Chondrocyte (in vitro differentiated cells): ENCODE measurements at regions not wholly inside any gene's neighbourhood (a gene's known extent, or its start where the extent isn't known, plus 50 kb on each side); places are given as distances from the start of the nearest gene placed in this dataset.
A peak's percentile ranks its signal among the peaks of the same experiment; 100 is the strongest.
"Not testable (repeated sequence)": the region's sequence is repeated elsewhere in the genome, so short reads cannot be mapped to it uniquely, and the experiment has no call there.

ENCODE experiments used
- DNase-seq: peaks from one replicate; pipeline ENCODE4 v3.0.0; 2021; ENCODE audit warnings: mixed read lengths, low spot score
- H3K27ac Mint-ChIP-seq: one replicate; pipeline ENCODE4 v1.8.0; 2021; ENCODE audit warnings: mild to moderate bottlenecking, moderate library complexity, mixed read lengths; ENCODE audit not compliant: unreplicated experiment
- H3K27me3 Mint-ChIP-seq: 2 replicates; pipeline ENCODE4 v1.8.0; 2021; ENCODE audit warnings: low read depth, mixed read lengths
- H3K36me3 Mint-ChIP-seq: 2 replicates; pipeline ENCODE4 v1.8.0; 2021; ENCODE audit warnings: low read depth, mixed read lengths
- H3K4me1 Mint-ChIP-seq: 2 replicates; pipeline ENCODE4 v1.8.0; 2021; ENCODE audit warnings: low read depth, mild to moderate bottlenecking, mixed read lengths
- H3K4me3 Mint-ChIP-seq: one replicate; pipeline ENCODE4 v1.8.0; 2021; ENCODE audit warnings: mild to moderate bottlenecking, moderate library complexity, mixed read lengths; ENCODE audit not compliant: unreplicated experiment
- H3K9me3 Mint-ChIP-seq: 2 replicates; pipeline ENCODE4 v1.8.0; 2021; ENCODE audit warnings: low read depth, mixed read lengths
- CTCF ChIP-seq: fragments of 200-600 bp; sonication (generic); IDR thresholded peaks from 2 replicates; pipeline ENCODE4 v1.5.0; 2021; ENCODE audit warnings: antibody characterized with exemption, mild to moderate bottlenecking, moderate library complexity

GRCh38 chr12:127810041-127810440 lies 456.9 kb upstream of the TMEM132C start:
- Mint-ChIP-seq H3K4me1 (peaks cover 36% of the 10 kb centered on the region), H3K27me3 (no peaks in the 10 kb centered on the region), H3K27ac (peak overlapping the region; percentile 95), H3K36me3 (no peaks in the 10 kb centered on the region), H3K4me3 (no peak overlapping the region), H3K9me3 (peaks cover 5% of the 10 kb centered on the region)
- DNase-seq: no peak
- TF ChIP-seq CTCF: peak; percentile 69

GRCh38 chr12:127810459-127810858 lies 456.5 kb upstream of the TMEM132C start:
- DNase-seq, H3K9me3 Mint-ChIP-seq: not testable (repeated sequence)
- TF ChIP-seq CTCF: peak; percentile 1

GRCh38 chr12:127811988-127812387 lies 455.0 kb upstream of the TMEM132C start:
- no peaks in the 10 kb centered on the region for H3K27me3 Mint-ChIP-seq
- peaks cover 36% of the 10 kb centered on the region for H3K4me1 Mint-ChIP-seq
- no peaks in the 10 kb centered on the region for H3K36me3 Mint-ChIP-seq
- TF ChIP-seq CTCF: no peak
- H3K9me3 Mint-ChIP-seq: peaks cover 5% of the 10 kb centered on the region
- peak overlapping the region; percentile 72 for H3K27ac Mint-ChIP-seq
- no peak overlapping the region for H3K4me3 Mint-ChIP-seq
- no peak for DNase-seq

More at GRCh38 chr12:127810459-127810858, 456.5 kb upstream of the TMEM132C start:
- H3K36me3 Mint-ChIP-seq, H3K4me3 Mint-ChIP-seq, H3K27me3 Mint-ChIP-seq: not testable (repeated sequence)
- H3K27ac Mint-ChIP-seq: peak overlapping the region; percentile 95
- H3K4me1 Mint-ChIP-seq: peaks cover 36% of the 10 kb centered on the region

- DNase-seq: no peak
- H3K9me3 Mint-ChIP-seq: peaks cover 5% of the 10 kb centered on the region
- no peaks in the 10 kb centered on the region for H3K27me3 Mint-ChIP-seq
- H3K4me1 Mint-ChIP-seq: peaks cover 36% of the 10 kb centered on the region
- no peak overlapping the region for H3K27ac Mint-ChIP-seq
- no peak for TF ChIP-seq CTCF
- no peak overlapping the region for H3K4me3 Mint-ChIP-seq
- H3K36me3 Mint-ChIP-seq: no peaks in the 10 kb centered on the region
These were observed 453.8 kb upstream of the TMEM132C start for GRCh38 chr12:127813147-127813546.

GRCh38 chr12:127819056-127819455 lies 447.9 kb upstream of the TMEM132C start:
- DNase-seq: no peak
- Mint-ChIP-seq H3K36me3 (no peaks in the 10 kb centered on the region), H3K4me1 (peaks cover 21% of the 10 kb centered on the region), H3K4me3 (no peak overlapping the region), H3K27ac (no peak overlapping the region), H3K27me3 (no peaks in the 10 kb centered on the region), H3K9me3 (no peaks in the 10 kb centered on the region)
- TF ChIP-seq CTCF: no peak
